Liver (tissue), 3 donors: ENCODE measurements at regions not wholly inside any gene's neighbourhood (a gene's known extent, or its start where the extent isn't known, plus 50 kb on each side); places are given as distances from the start of the nearest gene placed in this dataset.

ENCODE experiments used
- EGR1 ChIP-seq, 2 donors: IDR thresholded peaks; 2 replicates each; pipeline ENCODE4 v1.6.1; 2016 to 2018; ENCODE audit warnings: antibody characterized with exemption in 2 of 2, low read depth in 2 of 2
- GABPA ChIP-seq, 2 donors: IDR thresholded peaks in 1 of 2; conservative IDR thresholded peaks in 1 of 2; 2 replicates each; pipeline ENCODE4 v1.6.1; 2016; ENCODE audit warnings: antibody characterized with exemption in 2 of 2, mild to moderate bottlenecking in 1 of 2, moderate library complexity in 1 of 2
- HNF4A ChIP-seq, 2 donors: conservative IDR thresholded peaks; 2 replicates each; pipeline ENCODE4 v1.6.1; 2016; ENCODE audit warnings: antibody characterized with exemption in 2 of 2, mild to moderate bottlenecking in 2 of 2
- JUND ChIP-seq, 2 donors: IDR thresholded peaks; 2 replicates each; pipeline ENCODE4 v1.6.1; 2016; ENCODE audit warnings: antibody characterized with exemption in 2 of 2
- RAD21 ChIP-seq, 2 donors: IDR thresholded peaks; 2 replicates each; pipeline ENCODE4 v1.6.1; 2016; ENCODE audit warnings: antibody characterized with exemption in 2 of 2, mild to moderate bottlenecking in 2 of 2
- RXRA ChIP-seq, 2 donors: IDR thresholded peaks; 2 replicates each; pipeline ENCODE4 v1.6.1; 2017 to 2018; ENCODE audit warnings: antibody characterized with exemption in 2 of 2, mild to moderate bottlenecking in 1 of 2
- SP1 ChIP-seq: IDR thresholded peaks from 2 replicates; pipeline ENCODE4 v1.6.1; 2018; ENCODE audit warnings: antibody characterized with exemption, mild to moderate bottlenecking
- TAF1 ChIP-seq: conservative IDR thresholded peaks from 2 replicates; pipeline ENCODE4 v1.6.1; 2016; ENCODE audit warnings: antibody characterized with exemption, mild to moderate bottlenecking
- YY1 ChIP-seq: IDR thresholded peaks from 2 replicates; pipeline ENCODE4 v1.6.1; 2016; ENCODE audit warnings: antibody characterized with exemption, mild to moderate bottlenecking
- TF ChIP-seq, protein P1 (sequence below): fragments of 150-350 bp; IDR thresholded peaks from 2 replicates; pipeline ENCODE4 v1.5.1; 2017; ENCODE audit warnings: improper control_type of control experiment, low read depth, low read length; ENCODE audit not compliant: missing input control
- TF ChIP-seq, protein P2 (sequence below): IDR thresholded peaks from 2 replicates; pipeline ENCODE4 v1.6.1; 2016; ENCODE audit warnings: antibody characterized with exemption, mild to moderate bottlenecking
- TF ChIP-seq, protein P3 (sequence below): IDR thresholded peaks from 2 replicates; pipeline ENCODE4 v1.6.1; 2016; ENCODE audit warnings: antibody characterized with exemption
- TF ChIP-seq, protein P4 (sequence below): IDR thresholded peaks from 2 replicates; pipeline ENCODE4 v1.6.1; 2016; ENCODE audit warnings: antibody characterized with exemption
- TF ChIP-seq, protein P5 (sequence below): IDR thresholded peaks from 2 replicates; pipeline ENCODE4 v1.6.1; 2016; ENCODE audit warnings: antibody characterized with exemption
- donor health status: healthy.
- donor health status: healthy.

DNA sequence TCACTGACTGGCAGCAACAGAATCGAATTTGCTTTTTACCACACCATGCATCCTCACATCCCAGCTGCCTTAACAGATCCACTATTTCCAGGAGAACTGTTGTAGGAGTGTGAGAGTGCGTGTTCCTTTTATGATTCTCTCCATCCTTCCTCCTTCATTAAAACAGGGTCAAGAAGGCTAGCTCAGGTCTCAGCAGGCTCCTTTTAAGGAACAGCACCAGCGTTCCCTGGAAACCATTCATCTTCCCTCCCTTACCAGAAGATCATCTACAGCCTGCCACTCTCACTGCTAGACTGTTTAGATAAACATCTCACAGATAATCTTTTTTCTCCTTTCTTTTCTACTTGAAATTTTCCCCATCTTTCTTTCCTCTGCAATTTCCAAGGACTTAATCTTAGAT is 1531.9 kb upstream of the CDH8 start:
- TF ChIP-seq SP1: no peak
- TF ChIP-seq, protein P1, sequence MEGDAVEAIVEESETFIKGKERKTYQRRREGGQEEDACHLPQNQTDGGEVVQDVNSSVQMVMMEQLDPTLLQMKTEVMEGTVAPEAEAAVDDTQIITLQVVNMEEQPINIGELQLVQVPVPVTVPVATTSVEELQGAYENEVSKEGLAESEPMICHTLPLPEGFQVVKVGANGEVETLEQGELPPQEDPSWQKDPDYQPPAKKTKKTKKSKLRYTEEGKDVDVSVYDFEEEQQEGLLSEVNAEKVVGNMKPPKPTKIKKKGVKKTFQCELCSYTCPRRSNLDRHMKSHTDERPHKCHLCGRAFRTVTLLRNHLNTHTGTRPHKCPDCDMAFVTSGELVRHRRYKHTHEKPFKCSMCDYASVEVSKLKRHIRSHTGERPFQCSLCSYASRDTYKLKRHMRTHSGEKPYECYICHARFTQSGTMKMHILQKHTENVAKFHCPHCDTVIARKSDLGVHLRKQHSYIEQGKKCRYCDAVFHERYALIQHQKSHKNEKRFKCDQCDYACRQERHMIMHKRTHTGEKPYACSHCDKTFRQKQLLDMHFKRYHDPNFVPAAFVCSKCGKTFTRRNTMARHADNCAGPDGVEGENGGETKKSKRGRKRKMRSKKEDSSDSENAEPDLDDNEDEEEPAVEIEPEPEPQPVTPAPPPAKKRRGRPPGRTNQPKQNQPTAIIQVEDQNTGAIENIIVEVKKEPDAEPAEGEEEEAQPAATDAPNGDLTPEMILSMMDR: no peak
- TF ChIP-seq RXRA (IDR thresholded peaks at IDR 0.05): no peak
- no peak for TF ChIP-seq YY1
- TF ChIP-seq, protein P2, sequence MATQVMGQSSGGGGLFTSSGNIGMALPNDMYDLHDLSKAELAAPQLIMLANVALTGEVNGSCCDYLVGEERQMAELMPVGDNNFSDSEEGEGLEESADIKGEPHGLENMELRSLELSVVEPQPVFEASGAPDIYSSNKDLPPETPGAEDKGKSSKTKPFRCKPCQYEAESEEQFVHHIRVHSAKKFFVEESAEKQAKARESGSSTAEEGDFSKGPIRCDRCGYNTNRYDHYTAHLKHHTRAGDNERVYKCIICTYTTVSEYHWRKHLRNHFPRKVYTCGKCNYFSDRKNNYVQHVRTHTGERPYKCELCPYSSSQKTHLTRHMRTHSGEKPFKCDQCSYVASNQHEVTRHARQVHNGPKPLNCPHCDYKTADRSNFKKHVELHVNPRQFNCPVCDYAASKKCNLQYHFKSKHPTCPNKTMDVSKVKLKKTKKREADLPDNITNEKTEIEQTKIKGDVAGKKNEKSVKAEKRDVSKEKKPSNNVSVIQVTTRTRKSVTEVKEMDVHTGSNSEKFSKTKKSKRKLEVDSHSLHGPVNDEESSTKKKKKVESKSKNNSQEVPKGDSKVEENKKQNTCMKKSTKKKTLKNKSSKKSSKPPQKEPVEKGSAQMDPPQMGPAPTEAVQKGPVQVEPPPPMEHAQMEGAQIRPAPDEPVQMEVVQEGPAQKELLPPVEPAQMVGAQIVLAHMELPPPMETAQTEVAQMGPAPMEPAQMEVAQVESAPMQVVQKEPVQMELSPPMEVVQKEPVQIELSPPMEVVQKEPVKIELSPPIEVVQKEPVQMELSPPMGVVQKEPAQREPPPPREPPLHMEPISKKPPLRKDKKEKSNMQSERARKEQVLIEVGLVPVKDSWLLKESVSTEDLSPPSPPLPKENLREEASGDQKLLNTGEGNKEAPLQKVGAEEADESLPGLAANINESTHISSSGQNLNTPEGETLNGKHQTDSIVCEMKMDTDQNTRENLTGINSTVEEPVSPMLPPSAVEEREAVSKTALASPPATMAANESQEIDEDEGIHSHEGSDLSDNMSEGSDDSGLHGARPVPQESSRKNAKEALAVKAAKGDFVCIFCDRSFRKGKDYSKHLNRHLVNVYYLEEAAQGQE: no peak
- no peak for TF ChIP-seq JUND (IDR thresholded peaks at IDR 0.05)
- no peak for TF ChIP-seq TAF1
- TF ChIP-seq, protein P3, sequence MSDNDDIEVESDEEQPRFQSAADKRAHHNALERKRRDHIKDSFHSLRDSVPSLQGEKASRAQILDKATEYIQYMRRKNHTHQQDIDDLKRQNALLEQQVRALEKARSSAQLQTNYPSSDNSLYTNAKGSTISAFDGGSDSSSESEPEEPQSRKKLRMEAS: no peak
- no peak for TF ChIP-seq HNF4A (conservative IDR thresholded peaks at IDR 0.05)
- no peak for TF ChIP-seq EGR1 (IDR thresholded peaks at IDR 0.05; ENCODE audit: low read depth in 2 of 2)
- TF ChIP-seq, protein P4, sequence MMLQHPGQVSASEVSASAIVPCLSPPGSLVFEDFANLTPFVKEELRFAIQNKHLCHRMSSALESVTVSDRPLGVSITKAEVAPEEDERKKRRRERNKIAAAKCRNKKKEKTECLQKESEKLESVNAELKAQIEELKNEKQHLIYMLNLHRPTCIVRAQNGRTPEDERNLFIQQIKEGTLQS: no peak
- no peak for TF ChIP-seq RAD21 (IDR thresholded peaks at IDR 0.05)
- TF ChIP-seq, protein P5, sequence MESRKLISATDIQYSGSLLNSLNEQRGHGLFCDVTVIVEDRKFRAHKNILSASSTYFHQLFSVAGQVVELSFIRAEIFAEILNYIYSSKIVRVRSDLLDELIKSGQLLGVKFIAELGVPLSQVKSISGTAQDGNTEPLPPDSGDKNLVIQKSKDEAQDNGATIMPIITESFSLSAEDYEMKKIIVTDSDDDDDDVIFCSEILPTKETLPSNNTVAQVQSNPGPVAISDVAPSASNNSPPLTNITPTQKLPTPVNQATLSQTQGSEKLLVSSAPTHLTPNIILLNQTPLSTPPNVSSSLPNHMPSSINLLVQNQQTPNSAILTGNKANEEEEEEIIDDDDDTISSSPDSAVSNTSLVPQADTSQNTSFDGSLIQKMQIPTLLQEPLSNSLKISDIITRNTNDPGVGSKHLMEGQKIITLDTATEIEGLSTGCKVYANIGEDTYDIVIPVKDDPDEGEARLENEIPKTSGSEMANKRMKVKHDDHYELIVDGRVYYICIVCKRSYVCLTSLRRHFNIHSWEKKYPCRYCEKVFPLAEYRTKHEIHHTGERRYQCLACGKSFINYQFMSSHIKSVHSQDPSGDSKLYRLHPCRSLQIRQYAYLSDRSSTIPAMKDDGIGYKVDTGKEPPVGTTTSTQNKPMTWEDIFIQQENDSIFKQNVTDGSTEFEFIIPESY: no peak
- no peak for TF ChIP-seq GABPA (IDR thresholded peaks at IDR 0.05 in 1 of 2, conservative IDR thresholded peaks at IDR 0.05 in 1 of 2)
